Endothelial cell of umbilical vein (primary cell): ENCODE measurements at regions not wholly inside any gene's neighbourhood (a gene's known extent, or its start where the extent isn't known, plus 50 kb on each side); places are given as distances from the start of the nearest gene placed in this dataset.

Experiments
- BruUV-seq: library from RNA; stranded (reverse); fragments of 400-500 nt; replicated peaks from 2 replicates; lab custom pipeline; 2021; lab: Mats Ljungman, UMichigan
- CTCF ChIA-PET: fragments of 300-600, 350-600 bp; sonication (Branson Sonifier 250); formaldehyde crosslinking; loops from one replicate; lab custom pipeline; 2021; ENCODE audit warnings: antibody characterized with exemption, inconsistent platforms; lab: Charles Lee
- POLR2A ChIA-PET: fragments of 300-600, 350-600 bp; sonication (Branson Sonifier 250); formaldehyde crosslinking; loops from one replicate; lab custom pipeline; 2021; ENCODE audit warnings: antibody characterized with exemption, inconsistent platforms; lab: Charles Lee
- DNase-seq: peaks from one replicate; pipeline ENCODE4 v3.0.0-alpha.2; 2011; ENCODE audit warnings: low read depth, low spot score
- FAIRE-seq: peaks from 2 replicates; lab custom pipeline; 2011; peaks lifted over from hg19 to GRCh38; lab: Jason Lieb, UNC
- H2AFZ ChIP-seq: 2 replicates; pipeline ENCODE4 v1.6.0; 2012; ENCODE audit warnings: low read depth, low read length, control low read depth, inconsistent platforms
- H3K27ac ChIP-seq: 2 replicates; pipeline ENCODE4 v1.5.1; 2011; ENCODE audit warnings: low read depth, mild to moderate bottlenecking, control low read depth, low read length, moderate library complexity; ENCODE audit not compliant: insufficient read depth
- H3K27me3 ChIP-seq, 2 experiments: 2 replicates each; pipeline versions ENCODE4 v1.6.0 to v1.6.1; 2011; ENCODE audit warnings: low read length in 2 of 2, mixed read lengths in 1 of 2; ENCODE audit not compliant: control insufficient read depth in 2 of 2, insufficient read depth in 2 of 2
- H3K36me3 ChIP-seq, 2 experiments: 2 replicates in 1 of 2; 3 replicates in 1 of 2; pipeline ENCODE4 v1.5.1; 2011; ENCODE audit warnings: low read length in 2 of 2, mild to moderate bottlenecking in 1 of 2, moderate library complexity in 1 of 2; ENCODE audit not compliant: control insufficient read depth in 2 of 2, insufficient read depth in 2 of 2; ENCODE audit errors: extremely low read depth in 1 of 2
- H3K4me1 ChIP-seq: 3 replicates; pipeline ENCODE4 v1.5.1; 2011; ENCODE audit warnings: mild to moderate bottlenecking, low read length; ENCODE audit not compliant: control insufficient read depth, insufficient read depth; ENCODE audit errors: extremely low read depth
- H3K4me2 ChIP-seq: 2 replicates; pipeline ENCODE4 v1.6.1; 2011; ENCODE audit warnings: low read length, control low read depth, mixed read lengths; ENCODE audit not compliant: insufficient read depth
- H3K4me3 ChIP-seq, 3 experiments: fragments of 200-600 bp in 1 of 3; sonication (generic), shearing (Covaris generic) in 1 of 3; replicated peaks in 1 of 3; 2 replicates each; pipeline ENCODE4 v1.5.1; 2011 to 2016; ENCODE audit warnings: control low read depth in 3 of 3, low read length in 3 of 3, mild to moderate bottlenecking in 2 of 3, inconsistent platforms in 1 of 3, low read depth in 1 of 3, moderate library complexity in 1 of 3; ENCODE audit not compliant: insufficient read depth in 1 of 3
- H3K79me2 ChIP-seq: 2 replicates; pipeline ENCODE4 v1.6.0; 2012; ENCODE audit warnings: low read length, inconsistent platforms; ENCODE audit not compliant: control insufficient read depth, insufficient read depth
- H3K9ac ChIP-seq: replicated peaks from 2 replicates; pipeline ENCODE3; 2011; ENCODE audit warnings: low read length, control low read depth; ENCODE audit not compliant: insufficient read depth; ENCODE audit errors: extremely low read depth
- H3K9me1 ChIP-seq: replicated peaks from 3 replicates; pipeline ENCODE4 v1.6.0; 2011; ENCODE audit warnings: mild to moderate bottlenecking, low read length; ENCODE audit not compliant: control insufficient read depth, insufficient read depth; ENCODE audit errors: extremely low read depth
- H3K9me3 ChIP-seq: replicated peaks from 2 replicates; pipeline ENCODE4 v1.5.1; 2012; ENCODE audit warnings: low read length, inconsistent platforms; ENCODE audit not compliant: control insufficient read depth, insufficient read depth
- H4K20me1 ChIP-seq: replicated peaks from 2 replicates; pipeline ENCODE3; 2011; ENCODE audit warnings: mild to moderate bottlenecking, low read length; ENCODE audit not compliant: control insufficient read depth, insufficient read depth; ENCODE audit errors: extremely low read depth
- CTCF ChIP-seq, 2 donors: IDR thresholded peaks; 1 replicate in 1 of 2; 2 replicates in 1 of 2; pipeline ENCODE4 v1.5.1; 2011; ENCODE audit warnings: low read length in 2 of 2, mild to moderate bottlenecking in 2 of 2, moderate library complexity in 2 of 2, control low read depth in 1 of 2, inconsistent platforms in 1 of 2, low read depth in 1 of 2; ENCODE audit not compliant: insufficient read depth in 1 of 2; ENCODE audit errors: extremely low read depth in 1 of 2
- EZH2 ChIP-seq: IDR thresholded peaks from 2 replicates; pipeline ENCODE4 v1.6.1; 2012; ENCODE audit warnings: borderline replicate concordance, low read depth, mild to moderate bottlenecking, moderate library complexity, low read length, inconsistent platforms; ENCODE audit not compliant: severe bottlenecking
- FOS ChIP-seq: IDR thresholded peaks from 2 replicates; pipeline ENCODE4 v1.6.1; 2011; ENCODE audit warnings: mild to moderate bottlenecking, low read length, moderate library complexity, borderline replicate concordance; ENCODE audit not compliant: insufficient read depth
- GATA2 ChIP-seq: IDR thresholded peaks from 2 replicates; pipeline ENCODE4 v1.7.0; 2011; ENCODE audit warnings: low read depth, mild to moderate bottlenecking, moderate library complexity, mixed read lengths, low read length; ENCODE audit not compliant: insufficient read length, insufficient read depth
- JUN ChIP-seq: IDR thresholded peaks from 2 replicates; pipeline ENCODE4 v1.6.1; 2011; ENCODE audit warnings: borderline replicate concordance, low read depth; ENCODE audit not compliant: insufficient read length, insufficient read depth
- MAX ChIP-seq: IDR thresholded peaks from 2 replicates; pipeline ENCODE4 v1.6.1; 2011; ENCODE audit not compliant: insufficient read depth, insufficient read length
- MYC ChIP-seq: IDR thresholded peaks from one replicate; pipeline ENCODE4 v1.6.1; 2011; ENCODE audit warnings: mild to moderate bottlenecking, low read depth, low read length
- POLR2A ChIP-seq: IDR thresholded peaks from 2 replicates; pipeline ENCODE4 v1.6.1; 2012; ENCODE audit warnings: low read depth, mild to moderate bottlenecking, control low read depth, low read length
- POLR2AphosphoS5 ChIP-seq: IDR thresholded peaks from 2 replicates; pipeline ENCODE4 v1.6.1; 2012; ENCODE audit warnings: low read depth, mild to moderate bottlenecking, control low read depth, low read length, moderate library complexity; ENCODE audit not compliant: insufficient read depth
- dilution Hi-C: fragments of 300-500 bp; cut with MboI; formaldehyde crosslinking; loops from one replicate; pipeline ENCODE4 v1.15.0; 2019; ENCODE audit warnings: low sequenced_read_pairs; ENCODE audit not compliant: extremely low pct_ligation_motif_present
- intact Hi-C: fragments of 100-400 bp; cut with micrococcal nuclease; formaldehyde crosslinking; loops from one replicate; pipeline ENCODE4 v1.10.0; 2022

GRCh38 chr10:78535716-78536218 is 502.1 kb downstream of the RPS24 start:
- Histone ChIP-seq H3K79me2 (no peaks in the 10 kb centered on the region), H3K9me3 (no peaks in the 10 kb centered on the region), H3K4me2 (no peak overlapping the region), H3K4me3 (no peak overlapping the region), H3K27ac (no peak overlapping the region), H3K27me3 (peaks cover 0 to 5% of the 10 kb centered on the region in 2 experiments), H3K9me1 (no peaks in the 10 kb centered on the region), H4K20me1 (no peaks in the 10 kb centered on the region), H3K4me1 (no peaks in the 10 kb centered on the region), H3K9ac (no peak overlapping the region), H3K36me3 (no peaks in the 10 kb centered on the region), H2AFZ (no peak overlapping the region)
- no TSS peak for BruUV-seq
- intact Hi-C loops = no loop called here
- FAIRE-seq (no peak), DNase-seq (no peak)
- POLR2A ChIA-PET = no interaction called here
- CTCF ChIA-PET = no interaction called here
- dilution Hi-C loops = no loop called here
- TF ChIP-seq MAX = no peak

GRCh38 chr10:78537018-78537417 is 503.4 kb downstream of the RPS24 start:
- H3K79me2 ChIP-seq = no peaks in the 10 kb centered on the region
- H3K36me3 ChIP-seq = no peaks in the 10 kb centered on the region
- H3K9me1 ChIP-seq = no peaks in the 10 kb centered on the region
- BruUV-seq = no TSS peak
- ChIA-PET CTCF (no interaction called here), POLR2A (no interaction called here)
- TF ChIP-seq MAX (no peak), CTCF (IDR thresholded peaks at IDR 0.05; ENCODE audit: extremely low read depth in 1 of 2, insufficient read depth in 1 of 2, low read depth in 1 of 2, low read length in 2 of 2) (no peak), EZH2 (no peak), MYC (no peak), FOS (no peak), GATA2 (no peak), POLR2A (no peak), POLR2AphosphoS5 (no peak), JUN (no peak)
- no peak overlapping the region for H3K27ac ChIP-seq
- no peak overlapping the region for H3K4me3 ChIP-seq
- intact Hi-C loops (no loop called here), dilution Hi-C loops (no loop called here)
- H2AFZ ChIP-seq = no peak overlapping the region
- FAIRE-seq (no peak), DNase-seq (no peak)
- H3K4me1 ChIP-seq = no peaks in the 10 kb centered on the region
- peaks cover 0 to 7% of the 10 kb centered on the region in 2 experiments for H3K27me3 ChIP-seq
- H3K4me2 ChIP-seq = no peak overlapping the region
- H3K9me3 ChIP-seq = no peaks in the 10 kb centered on the region
- H4K20me1 ChIP-seq = no peaks in the 10 kb centered on the region
- H3K9ac ChIP-seq = no peak overlapping the region
